ENCODE measurements at regions not wholly inside any gene's neighbourhood (a gene's known extent, or its start where the extent isn't known, plus 50 kb on each side); places are given as distances from the start of the nearest gene placed in this dataset.
A peak's percentile ranks its signal among the peaks of the same experiment; 100 is the strongest.

- no peaks in the 10 kb centered on the region for H3K27me3 Mint-ChIP-seq (ENCODE audit: low read depth)
- no peaks in the 10 kb centered on the region for H3K9me3 Mint-ChIP-seq (ENCODE audit: low read depth)
- H3K4me1 Mint-ChIP-seq (ENCODE audit: low read depth), result peaks cover 19% of the 10 kb centered on the region
- DNase-seq (ENCODE audit: low spot score), result no peak
- no peak overlapping the region for H3K4me3 Mint-ChIP-seq (ENCODE audit: unreplicated experiment)
- H3K27ac Mint-ChIP-seq (ENCODE audit: unreplicated experiment), result no peak overlapping the region
- H3K36me3 Mint-ChIP-seq (ENCODE audit: low read depth), result no peaks in the 10 kb centered on the region
- TF ChIP-seq, protein P1, sequence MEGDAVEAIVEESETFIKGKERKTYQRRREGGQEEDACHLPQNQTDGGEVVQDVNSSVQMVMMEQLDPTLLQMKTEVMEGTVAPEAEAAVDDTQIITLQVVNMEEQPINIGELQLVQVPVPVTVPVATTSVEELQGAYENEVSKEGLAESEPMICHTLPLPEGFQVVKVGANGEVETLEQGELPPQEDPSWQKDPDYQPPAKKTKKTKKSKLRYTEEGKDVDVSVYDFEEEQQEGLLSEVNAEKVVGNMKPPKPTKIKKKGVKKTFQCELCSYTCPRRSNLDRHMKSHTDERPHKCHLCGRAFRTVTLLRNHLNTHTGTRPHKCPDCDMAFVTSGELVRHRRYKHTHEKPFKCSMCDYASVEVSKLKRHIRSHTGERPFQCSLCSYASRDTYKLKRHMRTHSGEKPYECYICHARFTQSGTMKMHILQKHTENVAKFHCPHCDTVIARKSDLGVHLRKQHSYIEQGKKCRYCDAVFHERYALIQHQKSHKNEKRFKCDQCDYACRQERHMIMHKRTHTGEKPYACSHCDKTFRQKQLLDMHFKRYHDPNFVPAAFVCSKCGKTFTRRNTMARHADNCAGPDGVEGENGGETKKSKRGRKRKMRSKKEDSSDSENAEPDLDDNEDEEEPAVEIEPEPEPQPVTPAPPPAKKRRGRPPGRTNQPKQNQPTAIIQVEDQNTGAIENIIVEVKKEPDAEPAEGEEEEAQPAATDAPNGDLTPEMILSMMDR (IDR thresholded peaks at IDR 0.05), result no peak
Observed at GRCh38 chr11:28701760-28702449, 593.7 kb downstream of the METTL15 start.

DNA sequence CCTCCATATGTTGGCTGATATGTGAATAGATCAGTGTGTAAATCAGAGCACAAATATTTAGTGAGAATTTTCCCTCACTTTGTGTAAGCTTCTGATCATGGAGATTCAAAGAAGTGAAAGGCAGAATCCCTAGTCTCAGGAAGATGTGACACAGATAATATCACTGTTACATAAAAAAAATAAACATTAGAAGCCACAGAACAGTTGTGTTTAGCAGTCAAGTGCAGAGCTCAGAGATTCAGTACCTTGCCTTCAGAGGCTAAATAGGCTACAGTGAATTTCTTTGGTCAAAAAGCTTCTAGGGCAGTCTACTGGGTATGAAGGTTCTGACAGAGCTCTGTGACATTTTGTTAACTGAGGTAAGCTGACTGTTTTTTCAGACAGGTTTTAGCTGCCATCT is 591.5 kb downstream of the METTL15 start:
- DNase-seq (ENCODE audit: low spot score), result no peak
- peaks cover 19% of the 10 kb centered on the region for H3K4me1 Mint-ChIP-seq (ENCODE audit: low read depth)

DNA sequence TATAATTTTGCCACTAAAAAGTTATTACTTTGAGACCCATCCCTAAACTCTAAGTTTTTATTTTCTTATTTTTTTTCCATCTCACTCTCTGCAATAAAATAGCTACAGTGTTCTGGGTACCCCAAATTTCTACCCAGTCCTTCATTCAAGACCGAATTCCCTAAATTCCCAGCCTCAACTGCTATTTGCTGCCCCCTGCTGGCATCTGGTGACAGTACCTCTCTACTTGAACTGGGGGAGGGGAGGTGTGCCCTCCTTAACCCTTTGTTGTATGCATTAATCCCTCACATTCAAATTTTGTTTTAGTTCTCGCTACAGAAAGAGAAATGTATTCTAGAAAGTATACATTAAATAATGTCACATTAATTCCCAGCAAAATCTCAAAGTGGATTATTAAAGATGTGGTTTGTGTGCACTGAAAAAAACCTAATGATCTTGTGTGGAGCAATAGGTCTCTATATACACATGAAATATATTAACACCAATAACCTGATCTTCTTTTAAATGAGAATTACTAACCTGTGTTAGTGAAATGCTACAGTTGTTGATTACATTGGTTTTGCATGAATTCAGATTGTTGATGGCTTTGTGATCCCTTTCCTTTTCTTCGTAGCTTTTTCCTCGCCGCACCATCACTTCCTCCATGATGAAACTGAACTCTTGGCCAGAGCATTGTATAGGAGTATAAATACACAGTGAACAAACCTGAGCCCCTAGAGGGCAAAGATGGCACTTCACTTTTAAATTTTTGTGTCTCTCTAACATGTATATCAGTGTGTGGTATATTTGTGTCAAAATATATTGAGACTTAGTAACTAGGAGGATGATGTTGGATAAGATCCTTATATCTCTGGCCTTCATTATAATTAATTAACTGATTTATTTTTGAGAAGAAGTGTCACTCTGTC is 590.0 kb downstream of the METTL15 start:
- TF ChIP-seq, protein P1 (IDR thresholded peaks at IDR 0.05), result peak; percentile 93
- Mint-ChIP-seq H3K4me3 (ENCODE audit: unreplicated experiment) (no peak overlapping the region), H3K4me1 (ENCODE audit: low read depth) (peaks cover 19% of the 10 kb centered on the region), H3K36me3 (ENCODE audit: low read depth) (no peaks in the 10 kb centered on the region), H3K27me3 (ENCODE audit: low read depth) (no peaks in the 10 kb centered on the region), H3K27ac (ENCODE audit: unreplicated experiment) (no peak overlapping the region), H3K9me3 (ENCODE audit: low read depth) (no peaks in the 10 kb centered on the region)
- DNase-seq (ENCODE audit: low spot score), result no peak

More for the DNA sequence above, 591.5 kb downstream of the METTL15 start:
- H3K4me3 Mint-ChIP-seq (ENCODE audit: unreplicated experiment), result no peak overlapping the region
- no peaks in the 10 kb centered on the region for H3K9me3 Mint-ChIP-seq (ENCODE audit: low read depth)
- TF ChIP-seq, protein P1 (IDR thresholded peaks at IDR 0.05), result no peak
- H3K27me3 Mint-ChIP-seq (ENCODE audit: low read depth), result no peaks in the 10 kb centered on the region
- no peak overlapping the region for H3K27ac Mint-ChIP-seq (ENCODE audit: unreplicated experiment)
- no peaks in the 10 kb centered on the region for H3K36me3 Mint-ChIP-seq (ENCODE audit: low read depth)

DNA sequence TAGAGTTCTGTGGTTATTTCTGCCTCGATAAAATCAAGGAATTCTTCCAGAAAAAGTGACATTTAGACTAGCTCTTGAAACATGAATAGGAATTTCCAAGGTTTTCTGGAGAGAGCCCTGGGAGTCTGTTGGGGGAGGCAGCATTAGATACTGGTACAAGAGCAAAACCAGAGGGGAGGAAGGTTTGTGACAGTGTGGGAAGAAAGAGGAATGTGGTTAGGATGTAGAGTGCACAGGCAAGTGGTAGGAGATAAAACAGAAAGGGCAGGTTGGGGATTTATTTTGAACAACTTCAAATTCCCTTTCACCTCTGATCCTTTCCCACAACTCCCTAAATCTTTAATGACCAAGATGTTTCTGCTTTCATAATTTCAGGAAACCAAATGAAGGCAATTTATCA is 588.4 kb downstream of the METTL15 start:
- no peak overlapping the region for H3K27ac Mint-ChIP-seq (ENCODE audit: unreplicated experiment)
- H3K27me3 Mint-ChIP-seq (ENCODE audit: low read depth), result no peaks in the 10 kb centered on the region
- H3K36me3 Mint-ChIP-seq (ENCODE audit: low read depth), result no peaks in the 10 kb centered on the region
- TF ChIP-seq, protein P1 (IDR thresholded peaks at IDR 0.05), result no peak
- peaks cover 5% of the 10 kb centered on the region for H3K4me1 Mint-ChIP-seq (ENCODE audit: low read depth)
- no peaks in the 10 kb centered on the region for H3K9me3 Mint-ChIP-seq (ENCODE audit: low read depth)
- H3K4me3 Mint-ChIP-seq (ENCODE audit: unreplicated experiment), result no peak overlapping the region
- no peak for DNase-seq (ENCODE audit: low spot score)

- H3K36me3 Mint-ChIP-seq (ENCODE audit: low read depth), result no peaks in the 10 kb centered on the region
- no peak for DNase-seq (ENCODE audit: low spot score)
- no peaks in the 10 kb centered on the region for H3K27me3 Mint-ChIP-seq (ENCODE audit: low read depth)
- H3K27ac Mint-ChIP-seq (ENCODE audit: unreplicated experiment), result no peak overlapping the region
- no peak overlapping the region for H3K4me3 Mint-ChIP-seq (ENCODE audit: unreplicated experiment)
- H3K4me1 Mint-ChIP-seq (ENCODE audit: low read depth), result no peaks in the 10 kb centered on the region
- H3K9me3 Mint-ChIP-seq (ENCODE audit: low read depth), result peaks cover 3% of the 10 kb centered on the region
- TF ChIP-seq, protein P1 (IDR thresholded peaks at IDR 0.05), result no peak
Observed at GRCh38 chr11:28690746-28691145, 582.6 kb downstream of the METTL15 start.

All from chondrocyte (in vitro differentiated cells).